HG02870 (cell line): ENCODE measurements at regions not wholly inside any gene's neighbourhood (a gene's known extent, or its start where the extent isn't known, plus 50 kb on each side); places are given as distances from the start of the nearest gene placed in this dataset.
A peak's percentile ranks its signal among the peaks of the same experiment; 100 is the strongest.
"Not testable (repeated sequence)": the region's sequence is repeated elsewhere in the genome, so short reads cannot be mapped to it uniquely, and the experiment has no call there.

Experiments
- ATAC-seq: cut with Tn5 transposase; IDR thresholded peaks from one replicate; pipeline ENCODE4 v1.9.1; 2021; ENCODE audit warnings: mild to moderate bottlenecking, moderate library complexity; ENCODE audit not compliant: unreplicated experiment

GRCh38 chr4:138113819-138114400 lies 128.2 kb downstream of the SLC7A11 start:
- peak; percentile 5 for ATAC-seq

DNA sequence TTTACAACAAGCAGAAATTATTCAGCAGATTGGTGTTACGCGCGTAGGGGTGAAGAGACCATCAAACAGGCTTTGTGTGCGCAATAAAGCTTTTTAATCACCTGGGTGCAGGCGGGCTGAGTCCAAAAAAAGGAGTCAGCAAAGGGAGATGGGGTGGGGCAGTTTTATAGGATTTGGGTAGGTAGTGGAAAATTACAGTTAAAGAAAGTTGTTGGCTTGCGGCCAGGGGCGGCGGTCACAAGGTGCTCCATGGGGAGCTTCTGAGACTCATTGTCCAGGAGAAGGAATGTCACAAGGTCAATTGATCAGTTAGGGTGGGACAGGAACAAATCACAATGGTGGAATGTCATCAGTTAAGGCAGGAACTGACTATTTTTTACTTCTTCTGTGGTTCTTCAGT lies 129.3 kb downstream of the SLC7A11 start:
- not testable (repeated sequence) for ATAC-seq

- ATAC-seq = no peak
Measured at GRCh38 chr4:138112389-138112788, 129.8 kb downstream of the SLC7A11 start.

DNA sequence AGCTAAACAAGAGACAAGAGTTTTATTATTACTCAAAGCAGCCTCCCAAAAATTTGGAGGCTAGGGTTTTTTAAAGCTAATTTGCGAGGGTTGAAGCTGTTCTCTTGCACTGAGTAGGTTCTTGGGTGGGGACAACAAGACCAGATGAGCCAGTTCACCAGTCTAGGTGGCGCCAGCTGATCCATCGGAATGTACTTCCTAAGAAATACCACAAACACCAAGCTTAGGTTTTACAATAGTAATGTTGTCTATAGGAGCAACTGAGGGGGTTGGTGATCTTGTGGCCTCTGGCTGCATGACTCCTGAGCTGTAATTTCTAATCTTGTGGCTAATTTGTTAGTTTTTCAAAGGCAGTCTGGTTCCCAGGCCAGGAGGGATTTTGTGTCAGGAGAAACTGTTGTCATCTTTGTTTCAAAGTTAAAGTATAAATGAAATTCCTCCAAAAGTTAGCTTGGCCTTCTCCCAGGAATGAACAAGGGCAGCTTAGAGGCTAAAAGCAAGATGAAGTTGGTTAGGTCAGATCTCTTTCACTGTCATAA lies 130.6 kb downstream of the SLC7A11 start:
- no peak for ATAC-seq

DNA sequence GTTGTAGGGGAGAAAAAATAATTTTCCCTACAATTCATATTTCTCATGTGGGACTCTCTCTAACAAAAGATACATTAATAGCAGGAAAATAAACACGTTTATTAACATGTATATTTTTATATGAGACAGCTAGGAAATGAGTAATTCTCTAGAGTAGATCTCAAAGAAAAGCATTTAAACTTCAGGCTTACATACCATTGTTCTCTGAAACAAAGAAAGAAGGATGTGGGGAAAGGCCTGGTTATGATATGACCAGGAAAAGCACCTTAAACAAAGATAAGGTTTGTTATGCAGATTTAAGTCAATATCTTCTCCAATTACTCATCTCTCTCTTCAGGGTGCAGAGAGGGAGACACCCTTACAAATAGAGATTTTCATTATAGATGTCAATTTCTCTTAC lies 131.3 kb downstream of the SLC7A11 start:
- peak; percentile 56 for ATAC-seq

DNA sequence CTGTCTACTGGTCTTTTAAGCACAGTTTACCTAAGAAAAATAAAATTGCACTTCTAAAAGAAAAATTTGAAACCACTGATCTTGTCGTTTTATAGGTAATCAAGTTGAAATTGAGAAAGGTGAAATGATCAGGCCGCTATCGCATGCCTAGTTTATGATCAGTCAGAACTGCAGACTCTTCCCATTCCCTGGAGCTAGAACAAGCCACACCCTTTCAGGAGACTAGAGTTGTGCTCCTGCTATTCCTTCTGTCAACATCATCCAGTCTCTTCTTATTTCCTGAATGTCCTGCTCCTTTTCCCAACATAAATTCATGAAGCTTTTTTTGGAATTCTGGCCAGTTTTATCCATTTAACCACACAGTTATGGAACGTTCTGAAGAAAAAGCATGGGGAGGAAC lies 135.1 kb downstream of the SLC7A11 start:
- no peak for ATAC-seq

DNA sequence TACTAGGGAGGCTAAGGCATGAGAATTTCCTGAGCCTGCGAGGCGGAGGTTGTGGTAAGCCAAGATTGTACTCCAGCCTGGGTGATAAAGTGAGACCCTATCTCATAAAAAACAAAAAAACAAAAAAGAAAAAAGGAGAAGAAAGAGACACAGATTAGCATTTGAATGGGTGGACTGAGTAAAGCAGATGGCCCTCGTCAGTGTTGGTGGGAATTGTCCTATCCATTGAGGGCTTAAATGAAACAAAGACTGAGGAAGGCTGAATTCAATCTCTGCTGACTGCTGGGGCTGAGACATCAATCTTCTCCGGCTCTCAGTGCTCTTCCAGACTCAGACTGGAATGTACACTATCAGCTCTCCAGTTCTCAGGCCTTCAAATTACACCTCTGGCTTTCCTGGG lies 136.8 kb downstream of the SLC7A11 start:
- no peak for ATAC-seq

GRCh38 chr4:138104284-138104680 lies 137.9 kb downstream of the SLC7A11 start:
- ATAC-seq = no peak

GRCh38 chr4:138103597-138104283 lies 138.4 kb downstream of the SLC7A11 start:
- ATAC-seq = no peak

- ATAC-seq = no peak
Measured at GRCh38 chr4:138099385-138099784, 142.8 kb downstream of the SLC7A11 start.

- no peak for ATAC-seq
Measured at GRCh38 chr4:138097912-138098600, 144.1 kb downstream of the SLC7A11 start.

DNA sequence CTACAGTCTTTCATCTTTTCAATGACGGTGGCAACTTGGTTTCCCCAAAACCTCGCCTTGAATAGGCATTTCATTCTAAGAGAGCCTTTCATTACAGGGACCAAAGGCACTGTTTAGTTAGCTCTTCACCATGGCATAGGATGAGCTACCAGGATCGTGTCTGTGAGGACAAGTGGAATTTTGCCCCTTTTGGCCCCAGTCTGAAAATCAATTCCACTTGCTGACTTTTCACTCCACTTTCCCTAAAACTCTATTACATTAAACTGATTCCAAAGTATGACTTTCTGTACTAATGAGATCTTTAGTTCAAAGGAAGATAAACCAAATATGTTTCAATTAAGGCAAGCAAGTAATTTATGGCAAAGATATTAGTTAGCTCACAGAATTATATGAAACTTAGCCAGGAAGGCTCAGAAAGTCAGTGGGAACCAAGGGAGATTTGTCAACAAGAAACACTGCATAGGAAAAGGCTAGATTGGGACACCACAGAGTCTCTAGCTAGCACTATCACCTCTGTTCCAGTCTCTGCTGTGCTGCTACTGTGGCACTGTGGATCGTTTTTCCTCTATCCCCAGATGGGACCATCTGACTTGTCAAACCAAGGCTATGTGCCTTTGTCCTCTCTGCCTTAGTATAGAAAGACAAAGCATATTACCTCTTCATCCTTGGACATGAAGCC lies 145.6 kb downstream of the SLC7A11 start:
- ATAC-seq = no peak

GRCh38 chr4:138095378-138095777 lies 146.8 kb downstream of the SLC7A11 start:
- no peak for ATAC-seq

DNA sequence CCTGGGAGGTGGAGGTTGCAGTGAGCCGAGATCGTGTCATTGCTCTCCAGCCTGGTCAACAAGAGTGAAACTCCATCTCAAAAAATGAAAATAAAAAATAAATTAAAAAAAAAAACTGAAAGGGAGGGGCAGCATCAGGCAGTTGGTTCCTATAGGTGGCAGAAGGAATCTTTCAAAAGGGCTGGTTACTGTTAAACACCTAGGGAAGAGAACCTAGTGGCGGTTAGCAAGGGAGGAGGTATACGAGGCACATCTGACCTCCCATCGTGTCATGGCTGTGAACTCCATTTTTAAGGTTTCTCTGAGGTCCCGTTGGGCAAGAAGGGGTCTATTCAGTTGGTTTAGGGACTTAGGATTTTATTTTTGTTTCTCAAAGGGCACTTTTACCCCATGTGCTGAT lies 150.1 kb downstream of the SLC7A11 start:
- ATAC-seq = no peak

DNA sequence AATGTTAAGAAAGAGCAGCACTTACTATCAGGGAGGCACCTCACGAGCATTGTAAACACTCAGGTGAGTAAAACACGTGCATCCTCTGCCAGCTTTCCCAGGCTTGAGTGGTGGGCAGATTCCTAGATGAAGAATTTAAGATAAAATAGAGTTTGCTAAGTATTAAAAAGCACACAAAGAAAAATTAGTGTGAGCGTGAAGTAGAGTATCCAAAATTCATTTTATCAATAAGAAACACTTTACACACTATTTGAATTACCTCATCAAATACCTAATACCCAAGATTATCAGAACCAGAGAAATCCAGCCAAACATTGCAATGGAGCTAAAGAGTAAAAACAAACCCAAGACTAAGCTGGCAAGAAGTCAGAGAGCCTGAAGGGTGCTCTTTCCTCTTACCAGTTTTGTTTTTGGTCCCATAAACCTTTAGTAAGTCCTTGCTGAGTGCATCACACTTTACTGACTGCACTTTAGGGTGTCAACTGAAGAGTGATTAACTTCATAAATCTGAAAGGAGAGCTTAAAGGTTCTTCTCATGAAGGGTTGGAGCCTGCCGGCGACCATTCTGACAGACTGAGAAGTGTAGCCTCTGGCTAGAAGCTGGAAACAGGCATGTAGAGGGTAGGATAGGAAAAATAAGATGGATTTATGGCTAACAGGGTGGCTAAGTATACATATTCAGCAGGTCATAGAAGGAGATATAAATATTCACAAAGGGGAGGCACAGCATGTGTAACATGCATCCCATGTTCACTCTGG lies 151.1 kb downstream of the SLC7A11 start:
- ATAC-seq = no peak

DNA sequence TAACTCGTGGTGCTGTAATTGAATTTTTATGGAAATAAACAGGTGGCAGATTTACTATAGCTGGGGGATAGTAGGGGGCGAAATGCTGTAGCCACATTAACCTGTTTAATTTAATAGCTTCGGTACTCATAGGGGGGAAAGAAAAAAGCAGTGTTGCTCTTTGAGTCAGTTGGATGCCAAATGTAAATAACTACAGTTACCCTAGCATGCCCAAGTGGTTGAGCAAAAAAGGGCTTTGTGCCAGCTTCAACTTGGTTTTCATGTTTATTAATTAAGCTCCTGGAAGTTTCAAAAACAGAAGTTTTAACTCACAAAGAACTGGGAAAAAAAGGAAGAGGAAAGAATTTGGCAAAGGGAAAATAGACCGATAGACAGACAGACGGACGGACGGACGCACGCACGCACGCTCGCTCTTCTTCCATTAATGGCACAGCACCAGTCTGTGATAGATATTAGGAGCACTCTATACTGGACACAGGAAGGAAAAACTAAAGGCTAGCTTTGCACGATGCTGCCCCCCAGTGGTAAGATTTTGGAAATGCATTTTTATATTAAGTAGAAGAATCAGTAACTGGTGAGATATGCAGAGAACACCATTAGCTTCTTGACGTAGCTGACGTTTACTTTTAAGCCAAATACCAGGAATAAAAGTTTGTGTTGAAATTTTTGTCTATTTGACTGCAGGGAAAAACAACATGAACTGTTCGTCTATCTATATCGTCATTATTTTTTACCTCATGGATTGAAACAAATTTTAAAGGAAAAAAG lies 151.8 kb downstream of the SLC7A11 start:
- ATAC-seq = peak; percentile 87

DNA sequence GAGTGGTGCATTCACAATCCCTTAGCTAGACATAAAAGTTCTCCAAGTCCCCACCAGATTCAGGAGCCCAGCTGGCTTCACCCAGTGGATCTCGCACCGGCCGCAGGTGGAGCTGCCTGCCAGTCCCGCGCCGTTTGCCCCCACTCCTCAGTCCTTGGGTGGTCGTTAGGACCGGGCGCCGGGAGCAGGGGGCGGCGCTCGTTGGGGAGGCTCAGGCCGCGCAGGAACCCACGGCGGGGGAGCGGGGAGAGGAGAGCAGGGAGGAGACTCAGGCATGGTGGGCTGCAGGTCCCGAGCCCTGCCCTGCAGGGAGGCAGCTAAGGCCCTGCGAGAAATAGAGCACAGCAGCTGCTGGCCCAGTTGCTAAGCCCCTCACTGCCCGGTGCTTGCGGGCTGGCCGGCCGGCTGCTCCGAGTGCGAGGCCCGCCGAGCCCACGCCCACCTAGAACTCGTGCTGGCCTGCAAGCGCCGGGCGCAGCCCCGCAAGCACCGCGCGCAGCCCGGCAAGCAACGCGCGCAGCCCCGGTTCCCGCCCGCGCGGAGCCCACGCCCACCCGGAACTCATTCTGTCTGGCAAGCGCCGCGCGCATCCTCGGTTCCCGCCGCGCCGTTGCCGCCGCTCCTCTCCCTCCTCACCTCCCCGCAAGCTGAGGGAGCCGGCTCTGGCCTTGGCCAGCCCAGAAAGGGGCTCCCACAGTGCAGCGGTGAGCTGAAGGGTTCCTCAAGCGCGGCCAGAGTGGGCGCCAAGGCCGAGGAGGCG lies 153.5 kb downstream of the SLC7A11 start:
- ATAC-seq = no peak

- ATAC-seq = no peak
Measured at GRCh38 chr4:138087066-138087719, 155.0 kb downstream of the SLC7A11 start.

DNA sequence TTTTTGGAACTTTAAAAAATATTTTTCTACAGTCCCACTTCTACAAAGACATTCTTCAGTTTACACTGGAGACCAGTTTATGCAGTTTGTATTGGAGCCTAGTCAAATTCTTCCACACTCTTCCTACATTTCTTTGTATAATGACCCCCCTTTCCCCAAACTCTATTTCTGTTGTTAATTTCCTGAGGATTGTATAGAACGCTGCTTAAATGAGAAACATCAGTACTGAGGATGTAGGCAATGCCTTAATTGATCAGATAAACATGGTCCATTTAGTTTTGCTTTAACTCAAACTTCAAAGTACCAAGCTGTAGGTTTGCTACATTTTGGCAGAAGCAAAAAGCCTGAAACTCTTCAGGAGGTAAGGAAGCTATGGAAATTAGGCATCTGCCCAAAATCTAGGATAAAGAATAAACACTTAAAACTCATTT lies 155.5 kb downstream of the SLC7A11 start:
- no peak for ATAC-seq
